Stimulated activated CD4-positive, alpha-beta T cell treated with anti-CD3 and anti-CD28 coated beads, Interleukin-12 subunit alpha, Interleukin-12 subunit beta, amount 100 ng/mL, for 4 hours (primary cell): ENCODE measurements at regions not wholly inside any gene's neighbourhood (a gene's known extent, or its start where the extent isn't known, plus 50 kb on each side); places are given as distances from the start of the nearest gene placed in this dataset.
A peak's percentile ranks its signal among the peaks of the same experiment; 100 is the strongest.

ENCODE experiments used
- DNase-seq: peaks from one replicate; pipeline ENCODE4 v3.0.0-alpha.2; 2020

DNA sequence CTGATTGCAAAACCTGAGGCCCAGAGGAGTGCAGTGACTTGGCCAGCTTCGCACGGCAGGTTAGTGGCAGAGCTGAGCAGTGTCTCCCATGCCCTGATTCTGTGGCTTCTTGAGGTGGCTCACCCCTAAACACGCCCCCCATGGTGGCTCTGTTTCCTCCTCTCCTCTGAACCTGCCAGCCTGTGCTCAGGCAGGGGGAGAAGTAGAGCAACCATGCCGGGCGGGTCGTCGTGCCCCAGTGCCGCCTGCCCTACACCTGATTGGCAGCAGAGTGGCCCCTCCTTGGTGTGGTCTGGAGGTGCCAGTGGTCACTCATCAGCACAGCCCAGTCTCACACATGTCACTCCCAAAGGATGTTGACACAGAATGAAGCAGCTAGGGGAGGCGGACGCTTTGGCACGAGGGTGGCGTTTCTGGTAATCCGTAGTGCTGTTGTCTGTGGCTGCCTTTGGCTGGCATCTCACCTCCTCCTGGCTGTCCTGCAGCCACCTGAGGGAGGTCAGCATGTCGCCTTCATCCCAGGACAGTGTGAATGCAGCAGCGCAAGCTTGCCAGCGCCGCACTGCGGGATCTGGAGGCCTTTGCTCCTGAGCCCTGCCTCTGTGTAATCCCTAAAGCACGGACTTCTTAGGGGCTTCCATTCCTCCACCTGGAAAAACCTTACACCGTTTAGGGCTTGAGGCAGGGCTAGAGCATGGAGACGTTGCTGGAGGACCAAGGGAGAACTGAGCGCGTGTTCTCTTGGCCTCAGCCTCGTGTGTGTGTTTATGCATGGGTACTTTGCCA, 294.7 kb downstream of the SEC14L1 start:
- DNase-seq, result no peak

DNA sequence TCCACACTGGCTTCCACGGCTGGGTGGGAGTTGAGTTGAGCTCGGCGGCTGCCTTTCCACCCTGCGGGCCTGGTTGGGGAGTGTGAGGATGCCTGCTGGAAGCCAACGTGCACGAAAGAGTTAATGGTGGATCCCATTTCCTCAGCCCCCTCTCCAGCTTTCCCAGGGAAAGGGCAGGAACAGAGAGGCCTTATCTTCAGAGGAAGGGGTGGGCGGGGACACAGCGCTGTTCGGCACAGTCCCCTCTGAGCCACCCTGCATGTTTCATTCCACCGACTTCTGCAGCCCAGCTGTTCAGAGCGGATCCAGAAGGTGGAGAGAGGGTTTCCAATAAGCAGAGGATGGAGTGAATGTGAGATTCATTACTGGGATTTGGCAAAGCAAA, 295.3 kb downstream of the SEC14L1 start:
- no peak for DNase-seq

DNA sequence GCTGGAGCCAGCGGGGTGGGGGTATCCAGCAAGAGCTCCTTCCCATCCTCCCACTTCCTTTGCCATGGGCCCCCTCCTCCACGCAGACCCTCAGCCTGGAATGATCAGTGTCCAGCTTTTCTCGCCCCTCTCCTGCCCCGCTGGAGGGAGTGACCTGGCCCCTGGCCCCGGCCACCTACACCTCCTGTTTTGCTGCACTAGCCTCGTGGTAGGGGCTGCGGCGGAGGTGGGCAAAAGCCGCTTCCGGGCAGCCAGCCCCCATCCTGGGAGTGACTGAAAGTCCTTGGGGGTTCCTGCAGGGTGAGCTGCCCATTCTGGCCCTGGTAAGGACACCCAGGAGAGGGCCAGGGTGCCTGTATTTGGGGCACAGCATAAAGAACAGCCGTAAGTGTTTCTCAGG, 295.7 kb downstream of the SEC14L1 start:
- no peak for DNase-seq

DNA sequence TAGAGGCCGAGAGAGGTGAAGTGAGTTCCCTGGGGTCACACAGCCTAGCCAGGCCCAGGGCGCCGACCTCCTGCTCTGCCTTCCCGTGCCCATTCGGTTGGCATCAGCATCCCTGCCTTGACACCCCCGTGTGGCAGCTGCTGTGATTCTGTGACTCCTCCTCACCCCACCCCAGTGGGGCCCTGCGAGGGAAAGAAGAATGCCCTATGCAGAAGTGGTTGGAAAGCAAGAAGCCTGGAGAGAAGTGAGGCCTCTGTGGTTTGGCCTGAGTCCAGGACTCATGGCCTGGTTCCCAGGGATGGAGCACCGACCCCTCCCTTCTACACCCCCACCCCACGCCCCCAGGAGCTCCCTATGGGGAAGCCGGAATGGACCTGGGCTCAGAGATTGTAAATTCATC, 296.2 kb downstream of the SEC14L1 start:
- no peak for DNase-seq

DNA sequence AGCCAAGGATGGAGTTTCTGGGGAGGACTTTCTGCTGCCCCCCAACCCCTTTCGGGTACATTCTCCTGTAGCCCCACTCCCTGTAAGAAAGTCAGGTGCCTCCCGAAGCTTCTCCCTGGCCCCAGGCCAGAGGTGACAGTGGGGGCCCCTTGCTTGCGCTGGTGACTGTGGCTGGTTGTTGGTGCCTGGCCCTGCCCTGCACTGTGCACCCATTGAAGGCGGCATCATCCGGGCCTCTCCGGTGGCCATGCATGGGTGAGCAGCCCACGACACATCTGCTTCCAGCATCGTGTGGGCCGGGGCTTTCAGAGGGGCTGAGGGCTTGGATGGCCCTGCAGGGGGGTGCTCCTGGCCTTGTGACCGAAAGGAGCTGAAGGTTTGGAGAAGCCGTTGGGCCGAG, 297.0 kb downstream of the SEC14L1 start:
- DNase-seq, result no peak

DNA sequence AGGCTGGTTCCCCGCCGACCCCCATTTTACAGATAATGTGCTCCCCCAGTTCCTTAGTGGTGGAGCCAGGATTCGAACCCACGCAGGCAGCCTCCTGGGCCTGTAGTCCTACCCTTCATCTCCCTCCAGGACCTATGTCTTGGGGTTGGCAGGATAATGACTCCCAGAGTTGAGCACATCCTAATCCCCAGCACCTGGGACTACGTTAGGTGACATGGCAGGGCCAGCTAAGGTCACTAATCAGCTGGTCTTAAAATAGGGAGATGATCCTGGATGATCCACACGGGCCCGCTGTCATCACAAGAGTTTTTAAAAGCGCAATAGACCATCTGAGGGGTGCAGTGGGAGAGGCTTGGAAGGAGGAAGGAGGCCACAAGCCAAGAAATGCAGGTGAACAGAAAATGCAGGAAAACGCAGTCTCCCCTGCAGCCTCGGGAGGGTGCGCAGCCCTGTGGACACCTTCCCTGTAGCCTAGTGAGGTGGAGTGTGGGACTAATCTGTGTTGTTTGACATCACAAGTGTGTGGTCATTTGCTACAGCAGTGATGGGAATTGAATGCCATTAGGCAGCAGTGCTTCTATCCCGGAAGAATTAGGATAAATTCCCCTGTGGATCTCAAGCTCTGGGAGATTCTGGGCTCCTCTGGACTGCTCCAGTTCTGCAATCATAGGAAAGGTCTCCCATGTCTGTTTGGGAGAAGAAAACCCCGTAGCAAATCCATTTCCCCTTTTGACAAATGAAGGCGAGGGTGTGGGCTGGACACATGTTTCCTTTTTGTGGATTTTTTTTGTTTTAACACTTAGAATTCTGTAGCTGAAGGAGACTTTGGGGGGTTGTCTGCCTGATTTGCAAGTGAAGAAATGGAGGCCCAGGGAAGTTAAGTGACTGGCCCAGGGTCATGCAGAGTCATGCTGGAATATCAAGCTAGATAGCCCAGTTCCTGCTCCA, 297.7 kb downstream of the SEC14L1 start:
- no peak for DNase-seq

DNA sequence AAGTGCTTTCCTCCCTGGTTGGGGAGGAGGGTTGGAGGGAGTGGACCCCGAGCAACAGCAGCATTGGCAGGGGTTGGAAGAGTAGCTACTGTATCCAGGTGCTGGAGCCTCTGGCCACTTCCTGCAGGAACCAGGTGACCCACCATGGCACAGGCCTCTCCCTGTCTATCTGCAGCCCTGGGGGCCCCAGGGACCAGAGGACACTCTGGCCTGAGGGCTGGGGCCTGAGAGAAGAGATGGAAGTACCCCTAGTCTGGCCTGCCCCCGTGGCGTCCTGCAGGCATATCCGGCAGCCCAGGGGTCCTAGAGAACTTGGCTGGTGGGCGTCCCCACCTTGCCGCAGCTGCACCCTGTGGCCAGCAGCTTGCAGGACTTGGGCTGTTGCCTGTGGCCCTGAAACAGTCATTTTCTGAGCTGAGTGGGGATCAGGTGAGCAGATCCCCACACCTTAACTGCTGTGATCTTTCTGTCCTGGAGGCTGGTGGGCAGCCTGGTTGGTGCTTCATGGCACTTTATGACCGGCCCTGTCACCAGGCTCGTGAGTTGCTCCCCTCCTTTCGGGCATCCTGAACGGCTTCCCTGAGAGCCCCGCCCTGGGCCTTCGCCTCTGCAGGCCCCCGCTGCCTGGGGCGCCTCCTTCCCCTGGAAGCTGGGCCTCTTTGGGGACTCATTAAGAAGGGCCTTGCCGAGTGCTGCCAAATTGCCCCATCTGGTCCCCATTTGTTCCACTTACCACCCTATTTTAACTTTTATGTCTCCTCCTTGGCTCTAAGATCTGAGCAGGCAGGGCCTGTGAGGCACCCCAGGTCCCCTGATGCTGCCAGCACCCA, 298.6 kb downstream of the SEC14L1 start:
- DNase-seq, result no peak

DNA sequence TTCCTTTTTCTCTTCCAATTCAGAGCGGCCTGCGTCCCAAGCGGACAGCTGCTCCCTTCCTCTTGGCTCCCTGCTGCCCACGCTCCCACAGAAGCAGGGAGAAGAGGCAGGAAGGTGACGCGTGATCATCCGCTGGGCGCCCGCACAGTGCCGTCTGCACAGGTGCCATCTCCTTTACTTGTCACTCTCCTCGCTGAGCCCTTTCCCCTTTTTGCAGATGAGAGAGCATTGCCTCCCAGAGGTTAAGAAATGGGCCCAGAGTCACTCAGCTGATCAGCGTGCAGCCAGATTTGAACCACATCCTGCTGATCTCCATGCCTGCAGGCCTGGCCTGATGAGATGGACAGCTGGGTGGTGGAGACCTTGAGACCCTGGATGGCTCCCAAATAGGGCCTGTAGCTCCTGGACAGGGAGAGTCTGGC, 299.8 kb downstream of the SEC14L1 start:
- DNase-seq, result no peak

DNA sequence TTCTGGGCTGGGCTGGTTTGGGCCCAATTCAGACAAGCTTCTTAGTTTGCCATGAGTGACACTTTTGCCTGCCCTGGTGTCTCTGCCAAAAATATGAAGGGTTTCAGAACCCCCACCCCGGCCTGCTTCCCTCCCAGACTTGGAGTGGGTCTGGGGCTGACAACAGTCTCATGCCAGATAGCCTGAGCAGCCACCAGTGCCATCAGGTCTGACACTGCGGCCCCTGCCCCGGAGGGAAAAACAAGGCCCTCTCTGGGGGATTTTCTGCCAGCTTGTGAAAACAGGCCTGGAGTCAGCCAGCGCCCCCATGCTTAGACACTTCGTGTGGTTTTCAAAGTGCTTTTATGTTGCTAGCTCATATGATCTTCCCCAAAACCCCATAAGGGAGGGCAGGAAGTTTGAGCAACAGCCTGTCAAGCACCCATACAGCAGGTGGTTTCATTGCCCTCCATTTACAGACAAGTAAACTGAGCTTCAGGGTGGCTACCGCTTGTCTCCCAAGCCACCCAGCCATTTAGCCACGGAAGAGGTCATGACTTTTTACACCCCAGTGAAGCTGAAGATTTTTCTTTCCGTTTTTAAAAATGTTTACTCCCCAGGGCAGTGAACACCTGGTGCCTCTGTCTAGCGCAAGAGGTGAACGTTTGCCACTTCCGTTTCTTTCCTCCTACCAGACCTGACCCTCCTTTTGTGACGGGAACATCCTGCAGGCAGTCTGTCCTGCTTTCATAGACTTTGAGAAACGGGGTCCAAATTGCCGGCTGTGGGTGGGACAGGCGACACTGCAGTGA, 300.6 kb downstream of the SEC14L1 start:
- DNase-seq, result no peak

DNA sequence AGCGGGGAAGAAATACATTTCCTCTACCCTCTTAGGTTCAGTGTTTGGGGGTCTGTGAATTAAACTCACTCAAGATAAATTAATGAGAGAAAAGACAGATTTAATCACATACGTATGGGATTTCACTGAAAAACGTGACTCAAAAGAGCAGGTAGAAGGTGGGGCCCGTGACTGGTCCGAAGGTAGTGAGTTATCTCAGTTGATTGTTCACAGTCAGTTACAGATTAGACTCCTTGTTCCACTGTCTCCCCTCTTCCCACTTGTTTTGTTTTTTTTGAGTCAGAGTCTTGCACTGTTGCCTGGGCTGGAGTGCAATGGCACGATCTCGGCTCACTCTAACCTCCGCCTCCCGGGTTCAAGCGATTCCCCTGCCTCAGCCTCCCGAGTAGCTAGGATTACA, 301.2 kb downstream of the SEC14L1 start:
- DNase-seq, result no peak

DNA sequence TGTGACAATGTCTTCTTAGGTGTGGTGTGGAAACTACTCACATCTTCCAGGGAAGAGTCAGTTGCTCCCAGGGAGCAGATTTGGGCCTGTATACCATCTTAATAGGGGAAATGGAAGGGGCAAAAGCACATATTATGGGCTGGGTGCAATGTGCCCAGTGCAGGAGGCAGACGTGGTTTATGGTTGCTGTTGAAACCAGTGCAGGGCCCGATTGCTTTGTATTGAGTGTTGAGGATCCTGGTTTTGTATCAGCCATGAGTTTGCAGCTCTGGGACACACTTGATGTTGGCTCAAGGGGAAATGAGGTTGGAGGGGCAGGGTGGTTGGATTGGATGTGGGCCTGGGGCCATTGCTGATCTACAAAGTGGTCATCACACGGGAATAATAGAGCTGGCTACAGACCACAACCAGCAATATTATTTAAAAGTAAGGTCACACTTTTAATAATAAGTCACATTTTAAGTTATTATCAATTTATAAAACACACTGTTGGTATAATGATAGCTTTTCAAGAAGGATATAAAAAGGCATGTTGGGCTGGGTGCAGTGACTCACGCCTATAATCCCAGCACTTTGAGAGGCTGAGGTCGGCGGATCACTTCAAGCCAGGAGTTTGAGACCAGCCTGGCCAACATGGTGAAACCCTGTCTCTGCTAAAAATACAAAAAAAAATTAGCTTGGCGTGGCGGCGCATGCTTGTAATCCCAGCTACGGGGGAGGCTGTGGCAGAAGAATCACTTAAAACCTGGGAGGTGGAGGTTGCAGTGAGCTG, 302.4 kb downstream of the SEC14L1 start:
- no peak for DNase-seq

DNA sequence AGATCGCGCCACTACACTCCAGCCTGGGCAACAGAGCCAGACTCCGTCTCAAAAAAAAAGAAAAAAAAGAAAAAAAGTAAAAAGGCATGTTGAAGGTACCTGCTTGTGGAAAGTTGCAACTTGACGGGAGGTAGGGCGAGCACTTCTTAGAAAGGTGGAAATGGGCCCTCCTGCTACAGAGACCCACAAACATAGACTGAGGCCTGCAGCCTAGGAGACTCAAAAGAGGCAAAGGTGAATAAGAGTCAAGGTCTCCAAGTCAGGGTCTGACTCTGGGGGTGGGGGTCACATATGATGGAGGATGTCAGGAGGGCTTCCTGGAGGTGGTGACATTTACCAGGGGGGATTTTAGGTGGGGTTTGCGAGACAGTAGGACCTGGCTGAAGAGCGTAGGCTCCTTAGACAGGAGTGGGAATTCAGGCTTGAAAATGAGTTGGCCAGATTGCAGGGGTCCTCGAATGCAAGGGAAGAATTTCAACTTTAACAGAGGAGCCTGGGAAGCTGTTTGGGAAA, 303.0 kb downstream of the SEC14L1 start:
- no peak for DNase-seq

DNA sequence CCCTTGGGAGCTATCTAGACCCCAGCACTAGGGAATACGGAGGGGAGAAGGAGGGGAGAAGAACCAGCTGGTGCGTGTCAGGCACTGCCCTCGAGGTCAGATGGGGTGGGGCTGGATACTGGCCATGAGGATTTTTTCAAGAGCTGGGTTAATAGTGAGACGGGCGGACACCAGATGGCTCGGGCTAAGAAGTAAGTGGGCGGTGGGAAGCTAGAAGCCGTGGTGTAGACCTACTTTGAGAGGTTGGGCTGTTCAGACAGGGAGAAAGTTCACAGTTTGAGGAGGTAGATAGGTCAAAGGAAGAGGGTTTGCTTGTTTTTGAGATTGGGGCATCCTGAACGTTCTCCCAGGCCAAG, 303.8 kb downstream of the SEC14L1 start:
- no peak for DNase-seq

DNA sequence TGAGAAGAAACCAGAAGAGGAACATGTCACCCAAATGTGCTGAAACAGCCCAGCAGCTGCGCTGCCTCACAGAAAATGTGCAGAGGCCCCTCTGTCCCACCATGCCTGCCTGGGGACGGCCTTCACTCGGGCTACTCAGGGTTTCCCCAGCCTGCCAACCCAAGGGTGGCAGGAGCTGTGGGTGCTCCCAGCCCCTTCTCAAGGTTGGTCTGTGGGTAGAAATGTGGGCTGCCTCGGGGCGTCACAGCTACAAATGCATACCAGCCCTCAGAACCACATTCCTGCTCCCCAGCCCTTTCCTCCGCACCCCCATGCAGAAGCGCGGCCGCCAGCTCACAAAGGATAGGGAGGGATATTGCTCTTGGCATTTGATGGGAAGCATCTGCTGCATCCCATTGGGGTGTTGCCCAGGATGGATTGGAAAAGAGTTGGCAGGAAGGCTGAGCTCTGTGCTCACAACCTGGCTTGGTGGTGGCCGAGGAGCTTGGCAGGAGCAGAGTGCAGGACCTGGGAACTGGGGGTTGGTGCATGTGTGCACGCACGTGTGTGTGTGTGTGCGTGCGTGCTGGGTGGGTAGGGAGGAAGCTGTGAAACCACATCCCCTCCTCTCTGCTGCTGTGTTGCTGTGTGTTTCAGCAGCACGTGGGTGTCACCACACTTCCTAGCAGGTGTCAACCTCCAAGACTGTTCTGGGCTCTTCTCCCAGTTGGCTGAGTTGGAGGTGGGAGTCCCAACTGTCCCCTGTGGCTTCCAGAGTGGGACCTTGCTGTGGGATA, 304.4 kb downstream of the SEC14L1 start:
- DNase-seq, result peak; percentile 67

DNA sequence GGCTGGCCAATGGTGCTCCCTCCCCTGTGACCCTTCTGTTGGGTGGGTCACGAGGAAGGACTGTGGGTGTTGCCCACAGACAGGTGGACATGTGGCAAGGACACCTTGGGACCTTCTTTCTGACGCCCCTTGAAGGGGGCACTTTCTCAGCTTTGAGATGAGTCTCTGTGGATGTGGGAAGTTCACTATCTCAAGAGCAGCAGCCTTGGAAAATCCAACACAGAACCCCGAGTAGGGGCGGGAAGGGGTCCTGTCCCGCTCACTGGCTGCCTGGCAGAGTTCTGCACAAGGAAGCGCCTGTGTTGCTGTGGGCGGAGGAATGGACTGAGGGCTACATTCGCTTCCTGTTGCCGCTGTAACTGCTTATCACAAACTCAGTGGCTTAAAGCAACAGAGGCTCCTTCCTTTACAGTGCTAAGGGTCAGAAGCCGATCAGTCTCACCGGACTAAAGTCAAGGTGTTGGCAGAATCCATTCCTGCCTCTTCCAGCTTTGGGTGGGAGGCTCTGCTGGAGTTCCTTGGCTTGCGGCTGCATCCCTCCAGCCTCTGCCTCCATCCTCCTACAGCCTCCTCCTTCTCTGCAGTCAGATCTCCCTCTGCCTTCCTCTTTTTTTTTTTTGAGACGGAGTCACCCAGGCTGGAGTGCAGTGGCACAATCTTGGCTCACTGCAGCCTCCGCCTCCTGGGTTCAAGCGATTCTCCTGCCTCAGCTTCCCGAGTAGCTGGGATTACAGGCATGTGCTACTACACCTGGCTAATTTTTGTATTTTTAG, 305.2 kb downstream of the SEC14L1 start:
- no peak for DNase-seq

DNA sequence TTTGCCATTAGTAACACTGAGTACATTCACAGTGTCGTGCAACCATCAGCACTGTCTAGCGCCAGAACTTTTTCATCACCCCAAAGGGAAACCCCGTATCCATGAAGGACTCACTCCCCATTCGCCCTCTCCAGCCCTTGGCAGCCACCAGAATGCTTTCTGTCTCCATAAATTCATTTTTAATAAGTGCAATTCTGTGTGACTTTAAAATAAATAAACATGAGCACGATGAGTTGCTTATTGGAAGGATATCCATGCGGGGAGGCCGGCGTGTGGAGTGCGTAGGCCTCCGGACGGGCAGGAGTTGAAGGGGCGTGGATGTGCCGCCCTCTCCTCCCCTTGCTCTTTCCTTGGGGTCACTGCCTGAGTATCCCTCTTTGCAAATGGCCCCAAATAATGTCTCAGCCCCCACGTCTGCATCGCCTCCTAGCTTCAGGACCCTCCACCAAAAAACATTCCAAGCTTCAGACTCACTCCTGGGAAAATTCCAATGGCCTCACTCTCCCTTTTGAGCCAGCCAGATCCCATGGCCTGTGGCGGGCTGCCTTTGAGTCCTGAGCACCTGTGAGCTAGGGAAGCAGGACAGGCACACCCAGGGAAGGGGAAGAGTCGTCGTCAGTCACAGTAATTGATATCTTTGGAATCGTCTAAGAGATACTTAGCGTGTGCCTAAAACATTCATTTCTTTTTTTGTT, 306.3 kb downstream of the SEC14L1 start:
- no peak for DNase-seq

DNA sequence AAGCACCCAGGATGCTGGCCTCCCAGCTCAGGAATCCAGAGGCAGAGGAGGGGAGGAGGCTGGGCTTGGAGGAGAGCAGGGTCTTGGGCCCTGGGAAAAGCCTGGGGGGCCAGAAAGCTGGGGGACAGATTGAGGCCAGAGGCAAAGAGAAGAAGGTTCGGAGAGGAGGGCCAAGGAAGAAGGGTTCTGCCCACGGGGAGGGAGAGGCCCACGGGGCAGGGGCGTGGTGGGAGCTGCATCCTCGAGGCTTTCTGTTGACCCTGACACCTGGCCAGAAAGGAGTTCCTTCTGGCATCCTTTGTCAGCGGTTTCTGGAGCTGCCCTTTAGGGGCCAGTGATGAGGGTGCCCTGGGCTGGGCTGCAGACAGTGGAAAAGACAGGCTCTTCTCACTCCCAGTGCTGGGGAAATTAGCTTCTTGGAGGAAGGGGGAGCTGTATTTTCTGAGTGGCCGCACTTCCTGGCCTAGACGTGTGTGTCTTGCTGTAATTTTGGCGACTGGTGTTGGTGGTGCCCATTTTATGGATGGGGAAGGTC, 308.7 kb downstream of the SEC14L1 start:
- no peak for DNase-seq

DNA sequence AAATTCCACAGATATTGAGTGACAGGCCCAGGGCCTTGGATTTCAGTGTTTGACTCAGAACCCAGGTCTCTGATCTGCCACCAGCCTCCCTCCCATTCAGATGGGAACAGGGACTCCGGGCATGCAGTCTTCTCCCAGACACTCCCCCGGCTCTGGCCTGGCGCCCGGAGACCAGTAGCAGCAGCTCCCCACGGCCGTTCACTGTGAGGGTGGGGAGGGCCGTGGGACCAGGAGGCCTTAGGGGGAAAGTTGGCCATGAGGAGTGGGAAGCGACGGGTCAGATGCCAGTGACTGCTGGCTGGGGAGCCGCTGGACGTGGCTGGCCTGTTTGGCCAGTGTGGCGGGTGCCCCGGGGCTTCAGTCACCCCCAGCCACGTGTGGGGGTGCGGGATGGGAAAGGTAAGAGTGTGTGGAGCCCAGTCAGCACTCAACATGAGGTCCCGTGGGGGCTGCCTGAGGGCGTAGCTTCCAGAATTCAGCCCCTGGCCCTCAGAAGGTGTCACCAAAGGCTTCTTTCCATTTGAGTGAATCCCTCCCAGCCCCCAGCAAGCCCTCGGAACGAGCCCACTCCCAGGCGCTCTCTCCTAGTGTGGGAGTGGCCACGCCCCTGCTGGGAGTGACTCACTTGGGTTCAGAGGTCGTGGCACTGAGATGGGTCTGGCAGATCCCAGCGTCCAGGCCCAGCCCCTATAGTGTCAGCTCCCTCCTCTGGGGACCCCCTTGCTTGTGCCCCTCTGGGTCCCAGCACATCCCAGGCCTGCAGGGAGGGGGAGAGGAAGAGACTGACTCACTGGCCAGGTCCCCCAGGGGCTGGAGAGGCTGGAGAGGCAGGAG, 309.4 kb downstream of the SEC14L1 start:
- DNase-seq, result peak; percentile 78
